ENCODE measurements at regions not wholly inside any gene's neighbourhood (a gene's known extent, or its start where the extent isn't known, plus 50 kb on each side); places are given as distances from the start of the nearest gene placed in this dataset.

GRCh38 chr1:22228505-22228911 is 85.6 kb upstream of the WNT4 start:
- peaks cover 13 to 15% of the 10 kb centered on the region in 2 donors for H3K27me3 Mint-ChIP-seq
- H3K36me3 Mint-ChIP-seq = no peaks in the 10 kb centered on the region
- no peaks in the 10 kb centered on the region for H3K4me1 Mint-ChIP-seq (ENCODE audit: low read depth in 2 of 2)
- no peak overlapping the region for H3K4me3 Mint-ChIP-seq
- H3K27ac Mint-ChIP-seq = no peak overlapping the region
- H3K9me3 Mint-ChIP-seq = no peaks in the 10 kb centered on the region
- no peak for DNase-seq (ENCODE audit: low spot score)
- no peak for ATAC-seq

- DNase-seq (ENCODE audit: low spot score) (no peak), ATAC-seq (no peak)
- no peak overlapping the region for H3K27ac Mint-ChIP-seq
- peaks cover 16 to 19% of the 10 kb centered on the region in 2 donors for H3K27me3 Mint-ChIP-seq
- no peak overlapping the region for H3K4me3 Mint-ChIP-seq
- H3K36me3 Mint-ChIP-seq = no peaks in the 10 kb centered on the region
- no peaks in the 10 kb centered on the region for H3K9me3 Mint-ChIP-seq
- H3K4me1 Mint-ChIP-seq (ENCODE audit: low read depth in 2 of 2) = no peaks in the 10 kb centered on the region
Observed at GRCh38 chr1:22229379-22229778, 86.5 kb upstream of the WNT4 start.

- H3K27ac Mint-ChIP-seq = no peak overlapping the region
- H3K36me3 Mint-ChIP-seq = no peaks in the 10 kb centered on the region
- peaks cover 14 to 23% of the 10 kb centered on the region in 2 donors for H3K27me3 Mint-ChIP-seq
- ATAC-seq (no peak), DNase-seq (ENCODE audit: low spot score) (no peak)
- no peak overlapping the region for H3K4me3 Mint-ChIP-seq
- H3K9me3 Mint-ChIP-seq = no peaks in the 10 kb centered on the region
- H3K4me1 Mint-ChIP-seq (ENCODE audit: low read depth in 2 of 2) = no peaks in the 10 kb centered on the region
Observed at GRCh38 chr1:22231068-22231593, 88.2 kb upstream of the WNT4 start.

GRCh38 chr1:22231995-22232690 is 89.2 kb upstream of the WNT4 start:
- no peak for ATAC-seq
- H3K4me1 Mint-ChIP-seq (ENCODE audit: low read depth in 2 of 2) = no peaks in the 10 kb centered on the region
- H3K27me3 Mint-ChIP-seq = peaks cover 14 to 23% of the 10 kb centered on the region in 2 donors
- DNase-seq (ENCODE audit: low spot score) = no peak
- H3K9me3 Mint-ChIP-seq = no peaks in the 10 kb centered on the region
- no peak overlapping the region for H3K4me3 Mint-ChIP-seq
- H3K27ac Mint-ChIP-seq = no peak overlapping the region
- no peaks in the 10 kb centered on the region for H3K36me3 Mint-ChIP-seq

GRCh38 chr1:22233222-22233621 is 90.3 kb upstream of the WNT4 start:
- Mint-ChIP-seq H3K4me1 (ENCODE audit: low read depth in 2 of 2) (no peaks in the 10 kb centered on the region), H3K4me3 (no peak overlapping the region), H3K27me3 (peaks cover 14 to 16% of the 10 kb centered on the region in 2 donors), H3K36me3 (no peaks in the 10 kb centered on the region), H3K27ac (no peak overlapping the region), H3K9me3 (no peaks in the 10 kb centered on the region)
- ATAC-seq = no peak
- DNase-seq (ENCODE audit: low spot score) = no peak

GRCh38 chr1:22234476-22235030 is 91.7 kb upstream of the WNT4 start:
- Mint-ChIP-seq H3K4me1 (ENCODE audit: low read depth in 2 of 2) (no peaks in the 10 kb centered on the region), H3K27ac (no peak overlapping the region), H3K36me3 (no peaks in the 10 kb centered on the region), H3K27me3 (peaks cover 13 to 16% of the 10 kb centered on the region in 2 donors), H3K9me3 (no peaks in the 10 kb centered on the region), H3K4me3 (no peak overlapping the region)
- no peak for ATAC-seq
- no peak for DNase-seq (ENCODE audit: low spot score)

- Mint-ChIP-seq H3K27ac (no peak overlapping the region), H3K36me3 (no peaks in the 10 kb centered on the region), H3K4me3 (no peak overlapping the region), H3K4me1 (ENCODE audit: low read depth in 2 of 2) (no peaks in the 10 kb centered on the region), H3K9me3 (no peaks in the 10 kb centered on the region), H3K27me3 (peaks cover 7 to 15% of the 10 kb centered on the region in 2 donors)
- no peak for DNase-seq (ENCODE audit: low spot score)
- no peak for ATAC-seq
Observed at GRCh38 chr1:22236166-22236565, 93.3 kb upstream of the WNT4 start.

GRCh38 chr1:22236900-22237299 is 94.0 kb upstream of the WNT4 start:
- no peak for DNase-seq (ENCODE audit: low spot score)
- H3K4me1 Mint-ChIP-seq (ENCODE audit: low read depth in 2 of 2) = no peaks in the 10 kb centered on the region
- H3K9me3 Mint-ChIP-seq = no peaks in the 10 kb centered on the region
- H3K4me3 Mint-ChIP-seq = no peak overlapping the region
- ATAC-seq = no peak
- peaks cover 6 to 15% of the 10 kb centered on the region in 2 donors for H3K27me3 Mint-ChIP-seq
- no peaks in the 10 kb centered on the region for H3K36me3 Mint-ChIP-seq
- no peak overlapping the region for H3K27ac Mint-ChIP-seq

- Mint-ChIP-seq H3K27me3 (peaks cover 8 to 15% of the 10 kb centered on the region in 2 donors), H3K4me3 (no peak overlapping the region), H3K9me3 (no peaks in the 10 kb centered on the region), H3K36me3 (no peaks in the 10 kb centered on the region), H3K4me1 (ENCODE audit: low read depth in 2 of 2) (no peaks in the 10 kb centered on the region), H3K27ac (no peak overlapping the region)
- DNase-seq (ENCODE audit: low spot score) = no peak
- no peak for ATAC-seq
Observed at GRCh38 chr1:22237433-22238093, 94.7 kb upstream of the WNT4 start.

GRCh38 chr1:22238356-22239224 is 95.7 kb upstream of the WNT4 start:
- H3K36me3 Mint-ChIP-seq = no peaks in the 10 kb centered on the region
- H3K27me3 Mint-ChIP-seq = peaks cover 8 to 15% of the 10 kb centered on the region in 2 donors
- H3K4me1 Mint-ChIP-seq (ENCODE audit: low read depth in 2 of 2) = no peaks in the 10 kb centered on the region
- no peak overlapping the region for H3K27ac Mint-ChIP-seq
- no peak for ATAC-seq
- no peak overlapping the region for H3K4me3 Mint-ChIP-seq
- no peak for DNase-seq (ENCODE audit: low spot score)
- H3K9me3 Mint-ChIP-seq = no peaks in the 10 kb centered on the region

GRCh38 chr1:22239378-22239777 is 96.5 kb upstream of the WNT4 start:
- Mint-ChIP-seq H3K27ac (no peak overlapping the region), H3K4me3 (no peak overlapping the region), H3K36me3 (no peaks in the 10 kb centered on the region), H3K9me3 (no peaks in the 10 kb centered on the region), H3K4me1 (ENCODE audit: low read depth in 2 of 2) (no peaks in the 10 kb centered on the region), H3K27me3 (peaks cover 5 to 11% of the 10 kb centered on the region in 2 donors)
- peak in 1 of 2 donors; percentile 17 for ATAC-seq
- no peak for DNase-seq (ENCODE audit: low spot score)

- Mint-ChIP-seq H3K36me3 (no peaks in the 10 kb centered on the region), H3K27ac (no peak overlapping the region), H3K4me3 (no peak overlapping the region), H3K27me3 (peaks cover 5 to 7% of the 10 kb centered on the region in 2 donors), H3K9me3 (no peaks in the 10 kb centered on the region), H3K4me1 (ENCODE audit: low read depth in 2 of 2) (no peaks in the 10 kb centered on the region)
- ATAC-seq (no peak), DNase-seq (ENCODE audit: low spot score) (no peak)
Observed at GRCh38 chr1:22241250-22241649, 98.4 kb upstream of the WNT4 start.

GRCh38 chr1:22241811-22242210 is 98.9 kb upstream of the WNT4 start:
- ATAC-seq (no peak), DNase-seq (ENCODE audit: low spot score) (no peak)
- no peaks in the 10 kb centered on the region for H3K36me3 Mint-ChIP-seq
- no peak overlapping the region for H3K27ac Mint-ChIP-seq
- H3K4me3 Mint-ChIP-seq = no peak overlapping the region
- no peaks in the 10 kb centered on the region for H3K4me1 Mint-ChIP-seq (ENCODE audit: low read depth in 2 of 2)
- H3K9me3 Mint-ChIP-seq = no peaks in the 10 kb centered on the region
- peaks cover 5 to 7% of the 10 kb centered on the region in 2 donors for H3K27me3 Mint-ChIP-seq
